H1 (cell line): ENCODE measurements at regions not wholly inside any gene's neighbourhood (a gene's known extent, or its start where the extent isn't known, plus 50 kb on each side); places are given as distances from the start of the nearest gene placed in this dataset.

Source experiments
- CTCF ChIA-PET: fragments of 300-600 bp; sonication (Branson Sonifier 250); formaldehyde crosslinking; loops from one replicate; lab custom pipeline; 2021; ENCODE audit not compliant: partially characterized antibody; lab: Charles Lee
- POLR2A ChIA-PET: fragments of 300-600 bp; sonication (Branson Sonifier 250); formaldehyde crosslinking; loops from one replicate; lab custom pipeline; 2021; ENCODE audit warnings: inconsistent platforms; ENCODE audit not compliant: partially characterized antibody; lab: Charles Lee
- DNase-seq, 2 experiments: peaks; one replicate each; pipeline versions ENCODE4 v3.0.0 to v3.0.0-alpha.2; 2010 to 2022; ENCODE audit warnings: low spot score in 2 of 2, low read depth in 1 of 2, mixed read lengths in 1 of 2
- FAIRE-seq: peaks from 2 replicates; lab custom pipeline; 2011; peaks lifted over from hg19 to GRCh38; lab: Jason Lieb, UNC
- H2AFZ ChIP-seq: 2 replicates; pipeline ENCODE4 v1.8.1; 2012; ENCODE audit warnings: low read length, inconsistent platforms
- H2AK5ac ChIP-seq: 2 replicates; pipeline ENCODE4 v1.6.1; 2013; ENCODE audit warnings: low read depth, low read length
- H2BK120ac ChIP-seq: replicated peaks from 2 replicates; pipeline ENCODE3; 2013; ENCODE audit warnings: low read depth, low read length, inconsistent platforms
- H2BK12ac ChIP-seq: 2 replicates; pipeline ENCODE4 v1.6.1; 2013; ENCODE audit warnings: low read depth, low read length
- H2BK15ac ChIP-seq: 2 replicates; pipeline ENCODE4 v1.6.1; 2013; ENCODE audit warnings: low read length
- H2BK20ac ChIP-seq: 2 replicates; pipeline ENCODE4 v1.6.1; 2013; ENCODE audit warnings: low read length
- H2BK5ac ChIP-seq: 2 replicates; pipeline ENCODE4 v1.6.1; 2013; ENCODE audit warnings: low read depth, low read length
- H3K14ac ChIP-seq: 2 replicates; pipeline ENCODE4 v1.6.1; 2013; ENCODE audit warnings: inconsistent platforms; ENCODE audit not compliant: insufficient read length
- H3K18ac ChIP-seq: 2 replicates; pipeline ENCODE4 v1.6.1; 2013; ENCODE audit warnings: low read length; ENCODE audit errors: extremely low read depth
- H3K23ac ChIP-seq: 2 replicates; pipeline ENCODE4 v1.6.1; 2013; ENCODE audit warnings: inconsistent platforms; ENCODE audit not compliant: insufficient read length
- H3K23me2 ChIP-seq: 2 replicates; pipeline ENCODE4 v1.6.1; 2013; ENCODE audit warnings: low read depth, low read length
- H3K27ac ChIP-seq: 2 replicates; pipeline ENCODE4 v1.6.1; 2011; ENCODE audit warnings: low read depth, low read length, inconsistent platforms
- H3K27me3 ChIP-seq, 4 experiments: replicated peaks in 1 of 4; 1 replicate in 1 of 4; 2 replicates in 3 of 4; pipeline versions ENCODE4 v1.6.1 to v1.8.1; 2011 to 2013; ENCODE audit warnings: low read length in 3 of 4, mild to moderate bottlenecking in 3 of 4, inconsistent platforms in 2 of 4, mixed read lengths in 2 of 4, moderate library complexity in 1 of 4; ENCODE audit not compliant: control insufficient read depth in 3 of 4, insufficient read depth in 3 of 4; ENCODE audit errors: extremely low read depth in 1 of 4
- H3K36me3 ChIP-seq, 4 experiments: 2 replicates each; pipeline versions ENCODE4 v1.6.1 to v1.8.1; 2011 to 2013; ENCODE audit warnings: mild to moderate bottlenecking in 4 of 4, low read length in 3 of 4, moderate library complexity in 2 of 4, control low read depth in 1 of 4, inconsistent platforms in 1 of 4; ENCODE audit not compliant: insufficient read depth in 4 of 4, control insufficient read depth in 2 of 4
- H3K4ac ChIP-seq: replicated peaks from 2 replicates; pipeline ENCODE3; 2013; ENCODE audit warnings: low read length, low read depth, mixed read lengths, inconsistent platforms; ENCODE audit not compliant: insufficient read length
- H3K4me1 ChIP-seq, 4 experiments: replicated peaks in 1 of 4; 1 replicate in 1 of 4; 2 replicates in 3 of 4; pipeline versions ENCODE4 v1.6.1 to v1.8.1; 2011 to 2013; ENCODE audit warnings: low read length in 3 of 4, inconsistent platforms in 2 of 4, mixed read lengths in 1 of 4; ENCODE audit not compliant: insufficient read depth in 4 of 4, control insufficient read depth in 3 of 4
- H3K4me2 ChIP-seq, 2 experiments: 2 replicates each; pipeline versions ENCODE4 v1.6.1 to v1.8.1; 2011 to 2013; ENCODE audit warnings: low read depth in 2 of 2, low read length in 2 of 2, control low read depth in 1 of 2, inconsistent platforms in 1 of 2, mild to moderate bottlenecking in 1 of 2; ENCODE audit not compliant: insufficient read depth in 1 of 2
- H3K4me3 ChIP-seq, 4 experiments: fragments of 200-600, 300-600 bp in 1 of 4; sonication (generic), shearing (Covaris generic), sonication (Bioruptor Twin) in 1 of 4; 2 replicates each; pipeline versions ENCODE4 v1.5.1 to v1.8.1; 2011 to 2016; ENCODE audit warnings: low read length in 4 of 4, low read depth in 3 of 4, control low read depth in 2 of 4, inconsistent platforms in 2 of 4, mild to moderate bottlenecking in 2 of 4, mixed read lengths in 1 of 4, moderate library complexity in 1 of 4; ENCODE audit not compliant: insufficient read depth in 2 of 4; ENCODE audit errors: extremely low read depth in 1 of 4
- H3K56ac ChIP-seq: replicated peaks from 2 replicates; pipeline ENCODE3; 2013; ENCODE audit warnings: low read depth, mild to moderate bottlenecking, mixed read lengths, low read length, inconsistent platforms; ENCODE audit not compliant: insufficient read length
- H3K79me1 ChIP-seq: 2 replicates; pipeline ENCODE4 v1.6.1; 2013; ENCODE audit warnings: low read depth, low read length, control low read depth
- H3K79me2 ChIP-seq, 2 experiments: 2 replicates each; pipeline versions ENCODE4 v1.6.1 to v1.8.1; 2012 to 2013; ENCODE audit warnings: low read length in 2 of 2, mild to moderate bottlenecking in 2 of 2, inconsistent platforms in 1 of 2; ENCODE audit not compliant: insufficient read depth in 2 of 2, control insufficient read depth in 1 of 2
- H3K9ac ChIP-seq, 4 experiments: replicated peaks in 1 of 4; 1 replicate in 1 of 4; 2 replicates in 3 of 4; pipeline versions ENCODE4 v1.6.1 to v1.8.1; 2011 to 2013; ENCODE audit warnings: low read depth in 3 of 4, low read length in 3 of 4, control low read depth in 2 of 4, mild to moderate bottlenecking in 2 of 4, moderate library complexity in 2 of 4, inconsistent platforms in 1 of 4; ENCODE audit errors: extremely low read depth in 1 of 4
- H3K9me3 ChIP-seq, 2 experiments: 2 replicates each; pipeline versions ENCODE4 v1.6.1 to v1.8.1; 2012 to 2013; ENCODE audit warnings: mild to moderate bottlenecking in 2 of 2, moderate library complexity in 2 of 2, control low read depth in 1 of 2, inconsistent platforms in 1 of 2, low read depth in 1 of 2, low read length in 1 of 2, mixed read lengths in 1 of 2; ENCODE audit not compliant: insufficient read depth in 2 of 2
- H4K20me1 ChIP-seq, 2 experiments: replicated peaks in 1 of 2; 2 replicates each; pipeline versions ENCODE3 to v1.8.1; 2011 to 2013; ENCODE audit warnings: inconsistent platforms in 2 of 2, low read length in 2 of 2, mild to moderate bottlenecking in 1 of 2; ENCODE audit not compliant: insufficient read depth in 2 of 2, control insufficient read depth in 1 of 2
- H4K5ac ChIP-seq: 2 replicates; pipeline ENCODE4 v1.6.1; 2013; ENCODE audit warnings: low read length, low read depth, mixed read lengths, inconsistent platforms; ENCODE audit not compliant: insufficient read length
- H4K8ac ChIP-seq: 2 replicates; pipeline ENCODE4 v1.8.0; 2013; ENCODE audit warnings: mild to moderate bottlenecking, moderate library complexity, low read length, inconsistent platforms; ENCODE audit not compliant: insufficient read depth; ENCODE audit errors: extremely low read depth
- H4K91ac ChIP-seq: replicated peaks from 2 replicates; pipeline ENCODE3; 2013; ENCODE audit warnings: low read length, mixed read lengths, inconsistent platforms; ENCODE audit not compliant: insufficient read length
- FOSL1 ChIP-seq: IDR thresholded peaks from 2 replicates; pipeline ENCODE4 v1.6.1; 2011; ENCODE audit warnings: mild to moderate bottlenecking, low read depth, low read length, moderate library complexity; ENCODE audit not compliant: insufficient read depth
- KDM1A ChIP-seq: fragments of 200-600, 300-600 bp; sonication (generic); IDR thresholded peaks from 2 replicates; pipeline ENCODE4 v1.7.1; 2016; ENCODE audit warnings: mild to moderate bottlenecking, low read length, borderline replicate concordance
- SIN3A ChIP-seq, 2 experiments: IDR thresholded peaks in 1 of 2; conservative IDR thresholded peaks in 1 of 2; 2 replicates each; pipeline ENCODE4 v1.6.1; 2011 to 2012; ENCODE audit warnings: low read length in 2 of 2, improper control_type of control experiment in 1 of 2, low read depth in 1 of 2, mild to moderate bottlenecking in 1 of 2
- YY1 ChIP-seq: IDR thresholded peaks from 2 replicates; pipeline ENCODE4 v1.6.1; 2011; ENCODE audit warnings: low read depth, mild to moderate bottlenecking, low read length
- WGBS, 2 experiments: shearing (Covaris generic) in 1 of 2; methylation state at CpG; one replicate each; pipeline versions ENCODE4 v1.1.6 to v1.1.7; 2013 to 2015; ENCODE audit warnings: low lambda C conversion rate in 2 of 2, mixed read lengths in 2 of 2, inconsistent platforms in 1 of 2, low coverage in 1 of 2, missing lambda C conversion rate in 1 of 2; ENCODE audit not compliant: insufficient replicate concordance in 2 of 2, insufficient coverage in 1 of 2, insufficient read length in 1 of 2; ENCODE audit errors: extremely low coverage in 1 of 2, missing lambda C conversion rate in 1 of 2; 5-methylcytosine and 5-hydroxymethylcytosine counted together

- no peaks in the 10 kb centered on the region for H3K23me2 ChIP-seq
- H3K9ac ChIP-seq = no peak overlapping the region
- no peak for DNase-seq
- H4K20me1 ChIP-seq = no peaks in the 10 kb centered on the region
- 0 out of 7 replicates have a peak, but pooled peaks cover 0 to 2% (median 0%) of the 10 kb centered on the region in 4 experiments for H3K27me3 ChIP-seq
- H3K27ac ChIP-seq = no peak overlapping the region
- H2BK12ac ChIP-seq = no peak overlapping the region
- H3K4ac ChIP-seq = no peak overlapping the region
- H2BK120ac ChIP-seq = no peak overlapping the region
- H3K18ac ChIP-seq = no peak overlapping the region
- ChIA-PET CTCF (interaction anchor here (1.5 kb wide), 1 partner anchor 72 kb away, joined by 3 read pairs; no protein-coding TSS in a partner anchor), POLR2A (no interaction called here)
- no peak overlapping the region for H4K91ac ChIP-seq
- peaks cover 0 to 3% (median 0%) of the 10 kb centered on the region in 4 experiments; a peak in 1 of 7 replicates for H3K4me1 ChIP-seq
- H2AFZ ChIP-seq = no peak overlapping the region
- no peak overlapping the region for H2BK5ac ChIP-seq
- H3K23ac ChIP-seq = no peak overlapping the region
- no peaks in the 10 kb centered on the region for H3K79me1 ChIP-seq
- no peaks in the 10 kb centered on the region for H3K9me3 ChIP-seq
- H3K14ac ChIP-seq = no peak overlapping the region
- no peak overlapping the region for H3K4me3 ChIP-seq
- H3K4me2 ChIP-seq = no peak overlapping the region
- no peaks in the 10 kb centered on the region for H3K79me2 ChIP-seq
- no peak overlapping the region for H2AK5ac ChIP-seq
- H4K8ac ChIP-seq = no peak overlapping the region
- no peaks in the 10 kb centered on the region for H3K36me3 ChIP-seq
- no peak overlapping the region for H3K56ac ChIP-seq
- FAIRE-seq = no peak
- H2BK15ac ChIP-seq = no peak overlapping the region
- TF ChIP-seq KDM1A = no peak
- TF ChIP-seq FOSL1 = no peak
- TF ChIP-seq YY1 = no peak
- TF ChIP-seq SIN3A (conservative IDR thresholded peaks at IDR 0.05 in 1 of 2, IDR thresholded peaks at IDR 0.05 in 1 of 2; ENCODE audit: low read depth in 1 of 2, low read length in 2 of 2) = no peak
- WGBS, 2 experiments = 84% methylated on average over 5 of the region's 5 CpGs; no CpG with 5 or more reads in 1 of the 2 experiments
- H2BK20ac ChIP-seq = no peak overlapping the region
- no peak overlapping the region for H4K5ac ChIP-seq
Observed at GRCh38 chr1:234906654-234907053, 222.0 kb downstream of the TOMM20 start.
